ENCODE measurements at regions not wholly inside any gene's neighbourhood (a gene's known extent, or its start where the extent isn't known, plus 50 kb on each side); places are given as distances from the start of the nearest gene placed in this dataset.

GRCh38 chr5:124253203-124253810 is 493.1 kb downstream of the ZNF608 start:
- Histone ChIP-seq H3K36me3 (ENCODE audit: control insufficient read depth, insufficient read depth, low read length) (no peaks in the 10 kb centered on the region), H3K9ac (ENCODE audit: low read depth, low read length) (no peak overlapping the region), H3K9me3 (ENCODE audit: control insufficient read depth, insufficient read depth, low read length) (no peaks in the 10 kb centered on the region), H3K4me3 (ENCODE audit: low read depth, low read length) (no peak overlapping the region), H3K4me1 (ENCODE audit: control insufficient read depth, insufficient read depth, low read length) (no peaks in the 10 kb centered on the region), H3K27me3 (ENCODE audit: control insufficient read depth, insufficient read depth, low read length) (no peaks in the 10 kb centered on the region)

GRCh38 chr5:124252747-124253146 is 493.7 kb downstream of the ZNF608 start:
- Histone ChIP-seq H3K9me3 (ENCODE audit: control insufficient read depth, insufficient read depth, low read length) (no peaks in the 10 kb centered on the region), H3K9ac (ENCODE audit: low read depth, low read length) (no peak overlapping the region), H3K36me3 (ENCODE audit: control insufficient read depth, insufficient read depth, low read length) (no peaks in the 10 kb centered on the region), H3K27me3 (ENCODE audit: control insufficient read depth, insufficient read depth, low read length) (no peaks in the 10 kb centered on the region), H3K4me3 (ENCODE audit: low read depth, low read length) (no peak overlapping the region), H3K4me1 (ENCODE audit: control insufficient read depth, insufficient read depth, low read length) (no peaks in the 10 kb centered on the region)

- Histone ChIP-seq H3K36me3 (ENCODE audit: control insufficient read depth, insufficient read depth, low read length) (no peaks in the 10 kb centered on the region), H3K9ac (ENCODE audit: low read depth, low read length) (no peak overlapping the region), H3K4me3 (ENCODE audit: low read depth, low read length) (no peak overlapping the region), H3K9me3 (ENCODE audit: control insufficient read depth, insufficient read depth, low read length) (no peaks in the 10 kb centered on the region), H3K27me3 (ENCODE audit: control insufficient read depth, insufficient read depth, low read length) (no peaks in the 10 kb centered on the region), H3K4me1 (ENCODE audit: control insufficient read depth, insufficient read depth, low read length) (no peaks in the 10 kb centered on the region)
Observed at GRCh38 chr5:124252191-124252638, 494.2 kb downstream of the ZNF608 start.

GRCh38 chr5:124245276-124245675 is 501.2 kb downstream of the ZNF608 start:
- peaks cover 15% of the 10 kb centered on the region for H3K9me3 ChIP-seq (ENCODE audit: control insufficient read depth, insufficient read depth, low read length)

GRCh38 chr5:124240732-124241131 is 505.7 kb downstream of the ZNF608 start:
- Histone ChIP-seq H3K27me3 (ENCODE audit: control insufficient read depth, insufficient read depth, low read length) (no peaks in the 10 kb centered on the region), H3K9me3 (ENCODE audit: control insufficient read depth, insufficient read depth, low read length) (peaks cover 15% of the 10 kb centered on the region), H3K4me1 (ENCODE audit: control insufficient read depth, insufficient read depth, low read length) (peaks cover 14% of the 10 kb centered on the region), H3K36me3 (ENCODE audit: control insufficient read depth, insufficient read depth, low read length) (no peaks in the 10 kb centered on the region), H3K4me3 (ENCODE audit: low read depth, low read length) (no peak overlapping the region), H3K9ac (ENCODE audit: low read depth, low read length) (no peak overlapping the region)

More at GRCh38 chr5:124245276-124245675, 501.2 kb downstream of the ZNF608 start:
- no peaks in the 10 kb centered on the region for H3K36me3 ChIP-seq (ENCODE audit: control insufficient read depth, insufficient read depth, low read length)
- H3K4me3 ChIP-seq (ENCODE audit: low read depth, low read length), result no peak overlapping the region
- H3K9ac ChIP-seq (ENCODE audit: low read depth, low read length), result no peak overlapping the region
- no peaks in the 10 kb centered on the region for H3K4me1 ChIP-seq (ENCODE audit: control insufficient read depth, insufficient read depth, low read length)
- H3K27me3 ChIP-seq (ENCODE audit: control insufficient read depth, insufficient read depth, low read length), result no peaks in the 10 kb centered on the region

GRCh38 chr5:124239572-124239971 is 506.9 kb downstream of the ZNF608 start:
- Histone ChIP-seq H3K4me1 (ENCODE audit: control insufficient read depth, insufficient read depth, low read length) (peaks cover 24% of the 10 kb centered on the region), H3K36me3 (ENCODE audit: control insufficient read depth, insufficient read depth, low read length) (no peaks in the 10 kb centered on the region), H3K9ac (ENCODE audit: low read depth, low read length) (no peak overlapping the region), H3K9me3 (ENCODE audit: control insufficient read depth, insufficient read depth, low read length) (peaks cover 7% of the 10 kb centered on the region), H3K4me3 (ENCODE audit: low read depth, low read length) (no peak overlapping the region), H3K27me3 (ENCODE audit: control insufficient read depth, insufficient read depth, low read length) (no peaks in the 10 kb centered on the region)

- Histone ChIP-seq H3K36me3 (ENCODE audit: control insufficient read depth, insufficient read depth, low read length) (no peaks in the 10 kb centered on the region), H3K4me3 (ENCODE audit: low read depth, low read length) (no peak overlapping the region), H3K4me1 (ENCODE audit: control insufficient read depth, insufficient read depth, low read length) (peaks cover 33% of the 10 kb centered on the region), H3K9me3 (ENCODE audit: control insufficient read depth, insufficient read depth, low read length) (no peaks in the 10 kb centered on the region), H3K9ac (ENCODE audit: low read depth, low read length) (no peak overlapping the region), H3K27me3 (ENCODE audit: control insufficient read depth, insufficient read depth, low read length) (no peaks in the 10 kb centered on the region)
Observed at GRCh38 chr5:124238350-124238749, 508.1 kb downstream of the ZNF608 start.

GRCh38 chr5:124237206-124237695 is 509.2 kb downstream of the ZNF608 start:
- no peak overlapping the region for H3K4me3 ChIP-seq (ENCODE audit: low read depth, low read length)
- H3K27me3 ChIP-seq (ENCODE audit: control insufficient read depth, insufficient read depth, low read length), result no peaks in the 10 kb centered on the region
- H3K4me1 ChIP-seq (ENCODE audit: control insufficient read depth, insufficient read depth, low read length), result peaks cover 33% of the 10 kb centered on the region
- no peak overlapping the region for H3K9ac ChIP-seq (ENCODE audit: low read depth, low read length)
- no peaks in the 10 kb centered on the region for H3K9me3 ChIP-seq (ENCODE audit: control insufficient read depth, insufficient read depth, low read length)
- H3K36me3 ChIP-seq (ENCODE audit: control insufficient read depth, insufficient read depth, low read length), result no peaks in the 10 kb centered on the region

- Histone ChIP-seq H3K27me3 (ENCODE audit: control insufficient read depth, insufficient read depth, low read length) (no peaks in the 10 kb centered on the region), H3K36me3 (ENCODE audit: control insufficient read depth, insufficient read depth, low read length) (no peaks in the 10 kb centered on the region), H3K4me1 (ENCODE audit: control insufficient read depth, insufficient read depth, low read length) (peaks cover 33% of the 10 kb centered on the region), H3K4me3 (ENCODE audit: low read depth, low read length) (no peak overlapping the region), H3K9ac (ENCODE audit: low read depth, low read length) (no peak overlapping the region), H3K9me3 (ENCODE audit: control insufficient read depth, insufficient read depth, low read length) (no peaks in the 10 kb centered on the region)
Observed at GRCh38 chr5:124236361-124237205, 509.9 kb downstream of the ZNF608 start.

GRCh38 chr5:124235576-124235975 is 510.9 kb downstream of the ZNF608 start:
- H3K27me3 ChIP-seq (ENCODE audit: control insufficient read depth, insufficient read depth, low read length), result no peaks in the 10 kb centered on the region
- no peak overlapping the region for H3K9ac ChIP-seq (ENCODE audit: low read depth, low read length)
- H3K36me3 ChIP-seq (ENCODE audit: control insufficient read depth, insufficient read depth, low read length), result no peaks in the 10 kb centered on the region
- no peak overlapping the region for H3K4me3 ChIP-seq (ENCODE audit: low read depth, low read length)
- no peaks in the 10 kb centered on the region for H3K9me3 ChIP-seq (ENCODE audit: control insufficient read depth, insufficient read depth, low read length)
- peaks cover 33% of the 10 kb centered on the region for H3K4me1 ChIP-seq (ENCODE audit: control insufficient read depth, insufficient read depth, low read length)

GRCh38 chr5:124234770-124235562 is 511.5 kb downstream of the ZNF608 start:
- H3K4me3 ChIP-seq (ENCODE audit: low read depth, low read length), result no peak overlapping the region
- H3K27me3 ChIP-seq (ENCODE audit: control insufficient read depth, insufficient read depth, low read length), result no peaks in the 10 kb centered on the region
- H3K9me3 ChIP-seq (ENCODE audit: control insufficient read depth, insufficient read depth, low read length), result no peaks in the 10 kb centered on the region
- peaks cover 33% of the 10 kb centered on the region for H3K4me1 ChIP-seq (ENCODE audit: control insufficient read depth, insufficient read depth, low read length)
- H3K9ac ChIP-seq (ENCODE audit: low read depth, low read length), result no peak overlapping the region
- no peaks in the 10 kb centered on the region for H3K36me3 ChIP-seq (ENCODE audit: control insufficient read depth, insufficient read depth, low read length)

All from iPS-15b (cell line).